CD14-positive monocyte (primary cell): ENCODE measurements at regions not wholly inside any gene's neighbourhood (a gene's known extent, or its start where the extent isn't known, plus 50 kb on each side); places are given as distances from the start of the nearest gene placed in this dataset.

Experiments used
- DNase-seq, 3 donors: peaks; one replicate each; pipeline ENCODE4 v3.0.0-alpha.2; 2011 to 2022
- H2AFZ ChIP-seq: 2 replicates; pipeline ENCODE4 v1.6.0; 2012; ENCODE audit warnings: mild to moderate bottlenecking, low read depth, low read length, inconsistent platforms; ENCODE audit not compliant: insufficient read depth, poor library complexity, severe bottlenecking
- H3K27ac ChIP-seq, 2 donors: 1 replicate in 1 of 2; 2 replicates in 1 of 2; pipeline ENCODE4 v1.5.1; 2012 to 2013; ENCODE audit warnings: low read length in 2 of 2, control low read depth in 1 of 2, inconsistent platforms in 1 of 2, low read depth in 1 of 2, mild to moderate bottlenecking in 1 of 2
- H3K27me3 ChIP-seq, 2 donors: one replicate each; pipeline versions ENCODE4 v1.6.0 to v1.6.1; 2011 to 2013; ENCODE audit warnings: low read length in 2 of 2; ENCODE audit not compliant: control insufficient read depth in 2 of 2, insufficient read depth in 2 of 2
- H3K36me3 ChIP-seq, 2 donors: replicated peaks in 1 of 2; 1 replicate in 1 of 2; 2 replicates in 1 of 2; pipeline versions ENCODE4 v1.5.1 to v1.6.1; 2012 to 2013; ENCODE audit warnings: low read length in 2 of 2, control low read depth in 1 of 2, inconsistent platforms in 1 of 2, mild to moderate bottlenecking in 1 of 2; ENCODE audit not compliant: insufficient read depth in 2 of 2, control insufficient read depth in 1 of 2
- H3K4me1 ChIP-seq, 2 donors: 1 replicate in 1 of 2; 2 replicates in 1 of 2; pipeline versions ENCODE4 v1.5.1 to v1.6.1; 2012 to 2013; ENCODE audit warnings: low read length in 2 of 2, control low read depth in 1 of 2, inconsistent platforms in 1 of 2, mild to moderate bottlenecking in 1 of 2, moderate library complexity in 1 of 2; ENCODE audit not compliant: insufficient read depth in 2 of 2, control insufficient read depth in 1 of 2
- H3K4me2 ChIP-seq: replicated peaks from 2 replicates; pipeline ENCODE3; 2012; ENCODE audit warnings: low read length, moderate library complexity, mild to moderate bottlenecking; ENCODE audit not compliant: poor library complexity, severe bottlenecking; ENCODE audit errors: extremely low read depth
- H3K4me3 ChIP-seq, 3 experiments: fragments of 200-600 bp in 1 of 3; sonication (generic) in 1 of 3; replicated peaks in 1 of 3; 1 replicate in 2 of 3; 2 replicates in 1 of 3; pipeline ENCODE4 v1.5.1; 2011 to 2013; ENCODE audit warnings: low read length in 3 of 3, mild to moderate bottlenecking in 3 of 3, control low read depth in 2 of 3, low read depth in 2 of 3, inconsistent platforms in 1 of 3, moderate library complexity in 1 of 3
- H3K79me2 ChIP-seq: 2 replicates; pipeline ENCODE4 v1.6.0; 2012; ENCODE audit warnings: mild to moderate bottlenecking, control low read depth, inconsistent platforms, low read length, moderate library complexity; ENCODE audit not compliant: insufficient read depth
- H3K9ac ChIP-seq: 2 replicates; pipeline ENCODE4 v1.6.0; 2017; ENCODE audit warnings: low read length, mild to moderate bottlenecking; ENCODE audit not compliant: insufficient read depth, poor library complexity, severe bottlenecking
- H3K9me3 ChIP-seq, 2 donors: replicated peaks in 1 of 2; 1 replicate in 1 of 2; 2 replicates in 1 of 2; pipeline versions ENCODE4 v1.5.1 to v1.6.1; 2012 to 2013; ENCODE audit warnings: low read length in 2 of 2, control low read depth in 1 of 2; ENCODE audit not compliant: control insufficient read depth in 1 of 2, insufficient read depth in 1 of 2
- H4K20me1 ChIP-seq: 2 replicates; pipeline ENCODE4 v1.6.0; 2012; ENCODE audit warnings: mild to moderate bottlenecking, low read length, control low read depth, moderate library complexity; ENCODE audit not compliant: insufficient read depth
- H3K27ac Mint-ChIP-seq, 7 donors: one replicate each; pipeline ENCODE4 v1.8.0; 2020; ENCODE audit warnings: mild to moderate bottlenecking in 7 of 7, mixed read lengths in 7 of 7, moderate library complexity in 6 of 7, inconsistent platforms in 2 of 7
- H3K27me3 Mint-ChIP-seq, 3 donors: one replicate each; pipeline ENCODE4 v1.8.0; 2021 to 2022; ENCODE audit warnings: low read depth in 3 of 3, mild to moderate bottlenecking in 3 of 3, mixed read lengths in 3 of 3, moderate library complexity in 3 of 3, inconsistent platforms in 1 of 3
- H3K36me3 Mint-ChIP-seq, 2 donors: one replicate each; pipeline ENCODE4 v1.8.0; 2020; ENCODE audit warnings: mixed read lengths in 2 of 2, inconsistent platforms in 1 of 2, mild to moderate bottlenecking in 1 of 2
- H3K4me1 Mint-ChIP-seq: one replicate; pipeline ENCODE4 v1.8.0; 2020; ENCODE audit warnings: mild to moderate bottlenecking, mixed read lengths
- H3K4me3 Mint-ChIP-seq, 2 donors: one replicate each; pipeline ENCODE4 v1.8.0; 2020; ENCODE audit warnings: mild to moderate bottlenecking in 2 of 2, mixed read lengths in 2 of 2, moderate library complexity in 1 of 2
- H3K9me3 Mint-ChIP-seq, 7 donors: one replicate each; pipeline ENCODE4 v1.8.0; 2020 to 2022; ENCODE audit warnings: mixed read lengths in 7 of 7, mild to moderate bottlenecking in 6 of 7, moderate library complexity in 6 of 7, inconsistent platforms in 2 of 7
- CTCF ChIP-seq: fragments of 200-600 bp; IDR thresholded peaks from one replicate; pipeline ENCODE4 v1.8.0; 2022; ENCODE audit warnings: antibody characterized with exemption, mild to moderate bottlenecking
- WGBS: methylation state at CpG from one replicate; pipeline ENCODE4 v1.1.5; 2013; ENCODE audit warnings: missing lambda C conversion rate; ENCODE audit not compliant: insufficient coverage; 5-methylcytosine and 5-hydroxymethylcytosine counted together
- intact Hi-C, 2 donors: fragments of 100-400 bp; cut with micrococcal nuclease; formaldehyde crosslinking; loops; one replicate each; pipeline versions ENCODE4 v1.15.0 to v1.15.1; 2023

- intact Hi-C loops, result no loop called here
- no peak overlapping the region for H2AFZ ChIP-seq
- no peak overlapping the region for H3K27ac Mint-ChIP-seq
- H3K27me3 Mint-ChIP-seq, result no peaks in the 10 kb centered on the region
- no peak for TF ChIP-seq CTCF
- no peak overlapping the region for H3K4me2 ChIP-seq
- no peaks in the 10 kb centered on the region for H3K4me1 ChIP-seq
- H3K27me3 ChIP-seq, result no peaks in the 10 kb centered on the region
- 79% methylated on average over 4 of the region's 4 CpGs for WGBS
- H3K9me3 ChIP-seq, result peaks cover 0 to 5% of the 10 kb centered on the region in 2 donors
- no peak for DNase-seq
- H3K4me3 ChIP-seq, result no peak overlapping the region
- no peaks in the 10 kb centered on the region for H3K4me1 Mint-ChIP-seq
- H3K36me3 Mint-ChIP-seq, result no peaks in the 10 kb centered on the region
- no peaks in the 10 kb centered on the region for H3K79me2 ChIP-seq
- no peak overlapping the region for H3K4me3 Mint-ChIP-seq
- no peak overlapping the region for H3K27ac ChIP-seq
- no peaks in the 10 kb centered on the region for H4K20me1 ChIP-seq
- H3K9ac ChIP-seq, result no peak overlapping the region
- H3K36me3 ChIP-seq, result no peaks in the 10 kb centered on the region
- peaks cover 0 to 6% (median 0%) of the 10 kb centered on the region in 7 donors for H3K9me3 Mint-ChIP-seq
Measured at GRCh38 chr15:36428102-36428845, 151.2 kb upstream of the CDIN1 start.

GRCh38 chr15:36429707-36430106 lies 149.7 kb upstream of the CDIN1 start:
- Histone ChIP-seq H3K79me2 (no peaks in the 10 kb centered on the region), H3K4me2 (no peak overlapping the region), H3K27ac (no peak overlapping the region), H3K27me3 (no peaks in the 10 kb centered on the region), H4K20me1 (no peaks in the 10 kb centered on the region), H3K4me1 (no peaks in the 10 kb centered on the region), H3K9me3 (peaks cover 0 to 5% of the 10 kb centered on the region in 2 donors), H3K36me3 (no peaks in the 10 kb centered on the region), H3K4me3 (no peak overlapping the region), H3K9ac (no peak overlapping the region), H2AFZ (no peak overlapping the region)
- intact Hi-C loops, result no loop called here
- H3K27me3 Mint-ChIP-seq, result no peaks in the 10 kb centered on the region
- no peak for DNase-seq
- no peak overlapping the region for H3K27ac Mint-ChIP-seq
- H3K9me3 Mint-ChIP-seq, result peaks cover 0 to 4% (median 1%) of the 10 kb centered on the region in 7 donors
- no peak for TF ChIP-seq CTCF
- no peak overlapping the region for H3K4me3 Mint-ChIP-seq
- WGBS, result no CpG with 5 or more reads among the region's 2 CpGs
- no peaks in the 10 kb centered on the region for H3K36me3 Mint-ChIP-seq
- no peaks in the 10 kb centered on the region for H3K4me1 Mint-ChIP-seq
